ENCODE measurements at regions not wholly inside any gene's neighbourhood (a gene's known extent, or its start where the extent isn't known, plus 50 kb on each side); places are given as distances from the start of the nearest gene placed in this dataset.

- TF ChIP-seq, protein P1, sequence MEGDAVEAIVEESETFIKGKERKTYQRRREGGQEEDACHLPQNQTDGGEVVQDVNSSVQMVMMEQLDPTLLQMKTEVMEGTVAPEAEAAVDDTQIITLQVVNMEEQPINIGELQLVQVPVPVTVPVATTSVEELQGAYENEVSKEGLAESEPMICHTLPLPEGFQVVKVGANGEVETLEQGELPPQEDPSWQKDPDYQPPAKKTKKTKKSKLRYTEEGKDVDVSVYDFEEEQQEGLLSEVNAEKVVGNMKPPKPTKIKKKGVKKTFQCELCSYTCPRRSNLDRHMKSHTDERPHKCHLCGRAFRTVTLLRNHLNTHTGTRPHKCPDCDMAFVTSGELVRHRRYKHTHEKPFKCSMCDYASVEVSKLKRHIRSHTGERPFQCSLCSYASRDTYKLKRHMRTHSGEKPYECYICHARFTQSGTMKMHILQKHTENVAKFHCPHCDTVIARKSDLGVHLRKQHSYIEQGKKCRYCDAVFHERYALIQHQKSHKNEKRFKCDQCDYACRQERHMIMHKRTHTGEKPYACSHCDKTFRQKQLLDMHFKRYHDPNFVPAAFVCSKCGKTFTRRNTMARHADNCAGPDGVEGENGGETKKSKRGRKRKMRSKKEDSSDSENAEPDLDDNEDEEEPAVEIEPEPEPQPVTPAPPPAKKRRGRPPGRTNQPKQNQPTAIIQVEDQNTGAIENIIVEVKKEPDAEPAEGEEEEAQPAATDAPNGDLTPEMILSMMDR (IDR thresholded peaks at IDR 0.05), result no peak
- TF ChIP-seq POLR2AphosphoS5 (IDR thresholded peaks at IDR 0.05) (no peak), EP300 (IDR thresholded peaks at IDR 0.05) (no peak)
Observed at GRCh38 chr4:17433827-17434226, 78.1 kb downstream of the QDPR start.

All from suprapubic skin (tissue), 4 donors.